ENCODE measurements at regions not wholly inside any gene's neighbourhood (a gene's known extent, or its start where the extent isn't known, plus 50 kb on each side); places are given as distances from the start of the nearest gene placed in this dataset.

GRCh38 chr18:61989138-61989537 lies 96.3 kb upstream of the RNF152 start:
- Histone ChIP-seq H3K27ac (ENCODE audit: low read depth in 2 of 2, low read length in 1 of 2) (no peak overlapping the region), H3K27me3 (ENCODE audit: control insufficient read depth in 1 of 2, insufficient read depth in 2 of 2, low read length in 2 of 2) (no peaks in the 10 kb centered on the region), H3K36me3 (ENCODE audit: control insufficient read depth in 2 of 2, insufficient read depth in 2 of 2, low read length in 1 of 2) (no peaks in the 10 kb centered on the region), H3K4me1 (ENCODE audit: control insufficient read depth in 2 of 2, insufficient read depth in 2 of 2, low read length in 1 of 2) (no peaks in the 10 kb centered on the region), H3K4me3 (ENCODE audit: low read depth in 1 of 2, low read length in 2 of 2) (no peak overlapping the region), H3K9me3 (ENCODE audit: control insufficient read depth in 2 of 2, insufficient read depth in 1 of 2, low read depth in 1 of 2, low read length in 1 of 2) (no peaks in the 10 kb centered on the region)
- WGBS, 2 donors: 90 to 91% methylated on average over 4 of the region's 4 CpGs

- Histone ChIP-seq H3K27ac (ENCODE audit: low read depth in 2 of 2, low read length in 1 of 2) (no peak overlapping the region), H3K36me3 (ENCODE audit: control insufficient read depth in 2 of 2, insufficient read depth in 2 of 2, low read length in 1 of 2) (no peaks in the 10 kb centered on the region), H3K4me3 (ENCODE audit: low read depth in 1 of 2, low read length in 2 of 2) (no peak overlapping the region), H3K27me3 (ENCODE audit: control insufficient read depth in 1 of 2, insufficient read depth in 2 of 2, low read length in 2 of 2) (no peaks in the 10 kb centered on the region), H3K9me3 (ENCODE audit: control insufficient read depth in 2 of 2, insufficient read depth in 1 of 2, low read depth in 1 of 2, low read length in 1 of 2) (no peaks in the 10 kb centered on the region), H3K4me1 (ENCODE audit: control insufficient read depth in 2 of 2, insufficient read depth in 2 of 2, low read length in 1 of 2) (no peaks in the 10 kb centered on the region)
- WGBS, 2 donors: 69 to 76% methylated on average over 2 of the region's 2 CpGs
Measured at GRCh38 chr18:61988100-61988499, 95.3 kb upstream of the RNF152 start.

- H3K4me3 ChIP-seq (ENCODE audit: low read depth in 1 of 2, low read length in 2 of 2): no peak overlapping the region
- no peak overlapping the region for H3K27ac ChIP-seq (ENCODE audit: low read depth in 2 of 2, low read length in 1 of 2)
- WGBS, 2 donors: 87 to 96% methylated on average over 1 of the region's 1 CpG
- H3K27me3 ChIP-seq (ENCODE audit: control insufficient read depth in 1 of 2, insufficient read depth in 2 of 2, low read length in 2 of 2): no peaks in the 10 kb centered on the region
- H3K4me1 ChIP-seq (ENCODE audit: control insufficient read depth in 2 of 2, insufficient read depth in 2 of 2, low read length in 1 of 2): no peaks in the 10 kb centered on the region
- no peaks in the 10 kb centered on the region for H3K9me3 ChIP-seq (ENCODE audit: control insufficient read depth in 2 of 2, insufficient read depth in 1 of 2, low read depth in 1 of 2, low read length in 1 of 2)
- no peaks in the 10 kb centered on the region for H3K36me3 ChIP-seq (ENCODE audit: control insufficient read depth in 2 of 2, insufficient read depth in 2 of 2, low read length in 1 of 2)
Measured at GRCh38 chr18:61985681-61986080, 92.9 kb upstream of the RNF152 start.

- Histone ChIP-seq H3K27ac (ENCODE audit: low read depth in 2 of 2, low read length in 1 of 2) (no peak overlapping the region), H3K4me1 (ENCODE audit: control insufficient read depth in 2 of 2, insufficient read depth in 2 of 2, low read length in 1 of 2) (no peaks in the 10 kb centered on the region), H3K36me3 (ENCODE audit: control insufficient read depth in 2 of 2, insufficient read depth in 2 of 2, low read length in 1 of 2) (no peaks in the 10 kb centered on the region), H3K9me3 (ENCODE audit: control insufficient read depth in 2 of 2, insufficient read depth in 1 of 2, low read depth in 1 of 2, low read length in 1 of 2) (no peaks in the 10 kb centered on the region), H3K27me3 (ENCODE audit: control insufficient read depth in 1 of 2, insufficient read depth in 2 of 2, low read length in 2 of 2) (no peaks in the 10 kb centered on the region), H3K4me3 (ENCODE audit: low read depth in 1 of 2, low read length in 2 of 2) (no peak overlapping the region)
- 37 to 60% methylated on average over 1 of the region's 1 CpG for WGBS, 2 donors
Measured at GRCh38 chr18:61984349-61984748, 91.5 kb upstream of the RNF152 start.

GRCh38 chr18:61982475-61982874 lies 89.7 kb upstream of the RNF152 start:
- WGBS, 2 donors: 45% methylated on average over 2 of the region's 2 CpGs
- Histone ChIP-seq H3K36me3 (ENCODE audit: control insufficient read depth in 2 of 2, insufficient read depth in 2 of 2, low read length in 1 of 2) (no peaks in the 10 kb centered on the region), H3K27me3 (ENCODE audit: control insufficient read depth in 1 of 2, insufficient read depth in 2 of 2, low read length in 2 of 2) (no peaks in the 10 kb centered on the region), H3K27ac (ENCODE audit: low read depth in 2 of 2, low read length in 1 of 2) (no peak overlapping the region), H3K9me3 (ENCODE audit: control insufficient read depth in 2 of 2, insufficient read depth in 1 of 2, low read depth in 1 of 2, low read length in 1 of 2) (no peaks in the 10 kb centered on the region), H3K4me3 (ENCODE audit: low read depth in 1 of 2, low read length in 2 of 2) (no peak overlapping the region), H3K4me1 (ENCODE audit: control insufficient read depth in 2 of 2, insufficient read depth in 2 of 2, low read length in 1 of 2) (no peaks in the 10 kb centered on the region)

- Histone ChIP-seq H3K4me3 (ENCODE audit: low read depth in 1 of 2, low read length in 2 of 2) (no peak overlapping the region), H3K9me3 (ENCODE audit: control insufficient read depth in 2 of 2, insufficient read depth in 1 of 2, low read depth in 1 of 2, low read length in 1 of 2) (no peaks in the 10 kb centered on the region), H3K4me1 (ENCODE audit: control insufficient read depth in 2 of 2, insufficient read depth in 2 of 2, low read length in 1 of 2) (no peaks in the 10 kb centered on the region), H3K27ac (ENCODE audit: low read depth in 2 of 2, low read length in 1 of 2) (no peak overlapping the region), H3K36me3 (ENCODE audit: control insufficient read depth in 2 of 2, insufficient read depth in 2 of 2, low read length in 1 of 2) (no peaks in the 10 kb centered on the region), H3K27me3 (ENCODE audit: control insufficient read depth in 1 of 2, insufficient read depth in 2 of 2, low read length in 2 of 2) (no peaks in the 10 kb centered on the region)
- WGBS, 2 donors: 85 to 86% methylated on average over 2 of the region's 2 CpGs
Measured at GRCh38 chr18:61980355-61980754, 87.5 kb upstream of the RNF152 start.

- no peaks in the 10 kb centered on the region for H3K36me3 ChIP-seq (ENCODE audit: control insufficient read depth in 2 of 2, insufficient read depth in 2 of 2, low read length in 1 of 2)
- H3K4me3 ChIP-seq (ENCODE audit: low read depth in 1 of 2, low read length in 2 of 2): no peak overlapping the region
- H3K27ac ChIP-seq (ENCODE audit: low read depth in 2 of 2, low read length in 1 of 2): no peak overlapping the region
- 88 to 90% methylated on average over 9 of the region's 9 CpGs for WGBS, 2 donors
- no peaks in the 10 kb centered on the region for H3K9me3 ChIP-seq (ENCODE audit: control insufficient read depth in 2 of 2, insufficient read depth in 1 of 2, low read depth in 1 of 2, low read length in 1 of 2)
- no peaks in the 10 kb centered on the region for H3K4me1 ChIP-seq (ENCODE audit: control insufficient read depth in 2 of 2, insufficient read depth in 2 of 2, low read length in 1 of 2)
- H3K27me3 ChIP-seq (ENCODE audit: control insufficient read depth in 1 of 2, insufficient read depth in 2 of 2, low read length in 2 of 2): no peaks in the 10 kb centered on the region
Measured at GRCh38 chr18:61975526-61976326, 82.9 kb upstream of the RNF152 start.

- 67 to 81% methylated on average over 6 of the region's 6 CpGs for WGBS, 2 donors
- no peaks in the 10 kb centered on the region for H3K27me3 ChIP-seq (ENCODE audit: control insufficient read depth in 1 of 2, insufficient read depth in 2 of 2, low read length in 2 of 2)
Measured at GRCh38 chr18:61973273-61974115, 80.7 kb upstream of the RNF152 start.

GRCh38 chr18:61972389-61973264 lies 79.8 kb upstream of the RNF152 start:
- no peaks in the 10 kb centered on the region for H3K36me3 ChIP-seq (ENCODE audit: control insufficient read depth in 2 of 2, insufficient read depth in 2 of 2, low read length in 1 of 2)
- H3K27me3 ChIP-seq (ENCODE audit: control insufficient read depth in 1 of 2, insufficient read depth in 2 of 2, low read length in 2 of 2): no peaks in the 10 kb centered on the region
- H3K27ac ChIP-seq (ENCODE audit: low read depth in 2 of 2, low read length in 1 of 2): no peak overlapping the region
- no peak overlapping the region for H3K4me3 ChIP-seq (ENCODE audit: low read depth in 1 of 2, low read length in 2 of 2)
- no peaks in the 10 kb centered on the region for H3K9me3 ChIP-seq (ENCODE audit: control insufficient read depth in 2 of 2, insufficient read depth in 1 of 2, low read depth in 1 of 2, low read length in 1 of 2)
- no peaks in the 10 kb centered on the region for H3K4me1 ChIP-seq (ENCODE audit: control insufficient read depth in 2 of 2, insufficient read depth in 2 of 2, low read length in 1 of 2)
- 62 to 72% methylated on average over 4 of the region's 4 CpGs for WGBS, 2 donors

More at GRCh38 chr18:61973273-61974115, 80.7 kb upstream of the RNF152 start:
- no peaks in the 10 kb centered on the region for H3K4me1 ChIP-seq (ENCODE audit: control insufficient read depth in 2 of 2, insufficient read depth in 2 of 2, low read length in 1 of 2)
- no peaks in the 10 kb centered on the region for H3K36me3 ChIP-seq (ENCODE audit: control insufficient read depth in 2 of 2, insufficient read depth in 2 of 2, low read length in 1 of 2)
- no peak overlapping the region for H3K4me3 ChIP-seq (ENCODE audit: low read depth in 1 of 2, low read length in 2 of 2)
- no peaks in the 10 kb centered on the region for H3K9me3 ChIP-seq (ENCODE audit: control insufficient read depth in 2 of 2, insufficient read depth in 1 of 2, low read depth in 1 of 2, low read length in 1 of 2)
- H3K27ac ChIP-seq (ENCODE audit: low read depth in 2 of 2, low read length in 1 of 2): no peak overlapping the region
